SK-N-SH (cell line): ENCODE measurements at regions not wholly inside any gene's neighbourhood (a gene's known extent, or its start where the extent isn't known, plus 50 kb on each side); places are given as distances from the start of the nearest gene placed in this dataset.

Experiments
- CTCF ChIP-seq: fragments of 200-600 bp; sonication (generic); IDR thresholded peaks from 2 replicates; pipeline ENCODE4 v1.6.1; 2017; ENCODE audit warnings: antibody characterized with exemption, mild to moderate bottlenecking, moderate library complexity
- EP300 ChIP-seq, 2 experiments: IDR thresholded peaks; 2 replicates each; pipeline versions ENCODE4 v1.4.0 to v1.6.1; 2012; ENCODE audit warnings: borderline replicate concordance in 1 of 2, low read depth in 1 of 2, low read length in 1 of 2
- EZH2phosphoT487 ChIP-seq: fragments of 200-600 bp; sonication (generic); IDR thresholded peaks from 2 replicates; pipeline ENCODE4 v1.6.1; 2017; ENCODE audit warnings: low read depth, mixed run types, mild to moderate bottlenecking, antibody characterized with exemption, moderate library complexity, borderline replicate concordance
- FOSL2 ChIP-seq: IDR thresholded peaks from 2 replicates; pipeline ENCODE4 v1.4.0; 2012; ENCODE audit warnings: low read depth, mild to moderate bottlenecking, moderate library complexity, borderline replicate concordance
- JUND ChIP-seq: IDR thresholded peaks from 2 replicates; pipeline ENCODE4 v1.4.0; 2012
- MXI1 ChIP-seq: IDR thresholded peaks from 2 replicates; pipeline ENCODE4 v1.6.1; 2012; ENCODE audit warnings: mild to moderate bottlenecking, low read depth, low read length, improper control_type of control experiment
- NRF1 ChIP-seq: IDR thresholded peaks from 2 replicates; pipeline ENCODE4 v1.6.1; 2012; ENCODE audit warnings: low read depth, mild to moderate bottlenecking, low read length
- POLR2AphosphoS5 ChIP-seq: IDR thresholded peaks from 2 replicates; pipeline ENCODE4 v1.6.1; 2012; ENCODE audit warnings: low read depth, low read length
- RCOR1 ChIP-seq: fragments of 150-350 bp; IDR thresholded peaks from 2 replicates; pipeline ENCODE4 v1.6.1; 2017; ENCODE audit warnings: antibody characterized with exemption, low read length
- SIN3A ChIP-seq: IDR thresholded peaks from 2 replicates; pipeline ENCODE4 v1.6.1; 2012; ENCODE audit warnings: low read depth, mild to moderate bottlenecking, low read length, moderate library complexity, borderline replicate concordance
- USF1 ChIP-seq: IDR thresholded peaks from 2 replicates; pipeline ENCODE4 v1.4.0; 2012; ENCODE audit warnings: low read depth, borderline replicate concordance
- YY1 ChIP-seq: IDR thresholded peaks from 2 replicates; pipeline ENCODE4 v1.4.0; 2012; ENCODE audit warnings: low read depth, mild to moderate bottlenecking

- no peak for TF ChIP-seq NRF1
- no peak for TF ChIP-seq EP300 (IDR thresholded peaks at IDR 0.05; ENCODE audit: borderline replicate concordance in 1 of 2, low read depth in 1 of 2, low read length in 1 of 2)
- TF ChIP-seq RCOR1, result no peak
- no peak for TF ChIP-seq POLR2AphosphoS5
- no peak for TF ChIP-seq CTCF
- no peak for TF ChIP-seq FOSL2
- TF ChIP-seq SIN3A, result no peak
- TF ChIP-seq YY1, result no peak
- no peak for TF ChIP-seq MXI1
- TF ChIP-seq EZH2phosphoT487, result no peak
- TF ChIP-seq USF1, result no peak
- TF ChIP-seq JUND, result no peak
These were observed 67.4 kb upstream of the LOC128125822 start for GRCh38 chr6:63504777-63505384.
